ENCODE measurements at regions not wholly inside any gene's neighbourhood (a gene's known extent, or its start where the extent isn't known, plus 50 kb on each side); places are given as distances from the start of the nearest gene placed in this dataset.

GRCh38 chr6:43943099-43943766, 173.2 kb downstream of the VEGFA start:
- TF ChIP-seq CTCF (conservative IDR thresholded peaks at IDR 0.05; ENCODE audit: low read length), result no peak
- TF ChIP-seq EZH2phosphoT487 (IDR thresholded peaks at IDR 0.05; ENCODE audit: borderline replicate concordance), result no peak
